ENCODE measurements at regions not wholly inside any gene's neighbourhood (a gene's known extent, or its start where the extent isn't known, plus 50 kb on each side); places are given as distances from the start of the nearest gene placed in this dataset.

GRCh38 chr18:73918816-73919215, 228.8 kb downstream of the FBXO15 start:
- no peak overlapping the region for H3K4me3 ChIP-seq (ENCODE audit: insufficient read depth, low read depth, low read length)
- DNase-seq: no peak
- no peaks in the 10 kb centered on the region for H3K36me3 ChIP-seq (replicated peaks; ENCODE audit: control insufficient read depth, insufficient read depth, low read length)
- H3K27me3 ChIP-seq (ENCODE audit: control insufficient read depth, insufficient read depth, low read length): no peaks in the 10 kb centered on the region

DNA sequence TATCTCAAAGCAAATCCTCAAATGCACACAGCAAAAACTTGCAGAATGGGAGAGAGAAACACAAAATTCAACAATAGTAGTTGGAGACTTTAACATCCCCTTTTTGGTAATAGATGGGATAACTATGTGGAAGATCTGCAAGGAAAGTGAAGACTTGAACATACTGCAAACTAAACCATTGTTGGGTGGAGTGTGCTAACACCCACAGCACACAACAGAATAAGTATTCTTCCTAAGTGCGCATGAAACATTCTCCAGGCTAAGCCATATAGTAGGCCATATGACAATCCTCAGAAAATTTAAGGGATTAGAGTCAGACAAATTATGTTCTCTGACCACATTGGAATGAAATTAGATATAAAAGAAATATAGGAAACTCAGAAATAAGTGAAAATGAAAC, 230.6 kb downstream of the FBXO15 start:
- no peaks in the 10 kb centered on the region for H3K27me3 ChIP-seq (ENCODE audit: control insufficient read depth, insufficient read depth, low read length)
- no peak for DNase-seq
- no peaks in the 10 kb centered on the region for H3K36me3 ChIP-seq (replicated peaks; ENCODE audit: control insufficient read depth, insufficient read depth, low read length)
- no peak overlapping the region for H3K4me3 ChIP-seq (ENCODE audit: insufficient read depth, low read depth, low read length)

GRCh38 chr18:73913505-73913904, 234.1 kb downstream of the FBXO15 start:
- no peaks in the 10 kb centered on the region for H3K27me3 ChIP-seq (ENCODE audit: control insufficient read depth, insufficient read depth, low read length)
- no peak overlapping the region for H3K4me3 ChIP-seq (ENCODE audit: insufficient read depth, low read depth, low read length)

GRCh38 chr18:73908323-73908722, 239.3 kb downstream of the FBXO15 start:
- no peaks in the 10 kb centered on the region for H3K36me3 ChIP-seq (replicated peaks; ENCODE audit: control insufficient read depth, insufficient read depth, low read length)
- DNase-seq: peak; percentile 41
- H3K4me3 ChIP-seq (ENCODE audit: insufficient read depth, low read depth, low read length): no peak overlapping the region
- H3K27me3 ChIP-seq (ENCODE audit: control insufficient read depth, insufficient read depth, low read length): no peaks in the 10 kb centered on the region

More at GRCh38 chr18:73913505-73913904, 234.1 kb downstream of the FBXO15 start:
- H3K36me3 ChIP-seq (replicated peaks; ENCODE audit: control insufficient read depth, insufficient read depth, low read length): no peaks in the 10 kb centered on the region
- DNase-seq: no peak

DNA sequence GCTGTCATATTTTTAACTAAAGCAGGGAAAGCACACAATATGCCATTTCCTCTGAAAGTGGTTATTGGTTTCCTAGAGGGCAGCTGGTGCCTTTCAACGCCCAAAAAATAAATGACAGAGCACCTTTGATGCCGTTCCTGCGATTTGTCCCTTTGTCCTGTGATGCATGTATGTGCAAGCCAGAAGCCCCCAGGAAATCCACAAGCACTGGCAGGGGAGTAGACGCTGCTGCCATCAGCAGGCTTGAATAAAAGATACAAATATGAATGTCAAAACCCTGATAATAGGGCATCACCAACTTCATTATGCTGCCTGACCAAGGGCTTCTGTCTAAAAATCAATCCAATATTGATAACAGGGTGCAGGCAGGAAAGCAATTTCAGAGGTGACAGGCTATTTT, 246.1 kb downstream of the FBXO15 start:
- no peak overlapping the region for H3K4me3 ChIP-seq (ENCODE audit: insufficient read depth, low read depth, low read length)
- no peaks in the 10 kb centered on the region for H3K36me3 ChIP-seq (replicated peaks; ENCODE audit: control insufficient read depth, insufficient read depth, low read length)
- DNase-seq: no peak
- H3K27me3 ChIP-seq (ENCODE audit: control insufficient read depth, insufficient read depth, low read length): peaks cover 2% of the 10 kb centered on the region

DNA sequence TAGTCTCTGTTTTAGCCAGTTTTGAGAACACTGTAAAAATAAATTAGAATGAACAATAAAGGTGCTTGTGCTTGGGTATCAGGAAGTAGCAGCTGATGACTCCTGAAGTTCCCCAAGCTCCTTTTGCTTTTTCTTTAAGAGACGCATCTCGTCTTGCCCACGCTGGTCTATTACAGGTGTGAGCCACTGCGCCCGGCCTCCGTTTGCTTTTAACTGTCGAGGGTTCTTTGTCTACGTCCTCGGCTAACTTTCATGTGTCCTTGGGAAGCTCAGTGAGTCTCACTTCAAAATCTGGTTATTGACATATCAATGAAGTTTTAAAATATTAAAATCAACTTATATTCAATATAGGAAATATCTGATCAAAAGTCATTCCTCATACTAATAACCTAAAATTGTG, 246.5 kb downstream of the FBXO15 start:
- Histone ChIP-seq H3K36me3 (replicated peaks; ENCODE audit: control insufficient read depth, insufficient read depth, low read length) (no peaks in the 10 kb centered on the region), H3K27me3 (ENCODE audit: control insufficient read depth, insufficient read depth, low read length) (peaks cover 2% of the 10 kb centered on the region), H3K4me3 (ENCODE audit: insufficient read depth, low read depth, low read length) (no peak overlapping the region)
- DNase-seq: no peak

- Histone ChIP-seq H3K36me3 (replicated peaks; ENCODE audit: control insufficient read depth, insufficient read depth, low read length) (no peaks in the 10 kb centered on the region), H3K27me3 (ENCODE audit: control insufficient read depth, insufficient read depth, low read length) (peaks cover 2% of the 10 kb centered on the region), H3K4me3 (ENCODE audit: insufficient read depth, low read depth, low read length) (no peak overlapping the region)
- no peak for DNase-seq
These were observed 247.4 kb downstream of the FBXO15 start for GRCh38 chr18:73900106-73900835.

GRCh38 chr18:73897517-73897916, 250.1 kb downstream of the FBXO15 start:
- H3K36me3 ChIP-seq (replicated peaks; ENCODE audit: control insufficient read depth, insufficient read depth, low read length): no peaks in the 10 kb centered on the region
- no peak for DNase-seq
- peaks cover 2% of the 10 kb centered on the region for H3K27me3 ChIP-seq (ENCODE audit: control insufficient read depth, insufficient read depth, low read length)
- no peak overlapping the region for H3K4me3 ChIP-seq (ENCODE audit: insufficient read depth, low read depth, low read length)

- Histone ChIP-seq H3K27me3 (ENCODE audit: control insufficient read depth, insufficient read depth, low read length) (peaks cover 2% of the 10 kb centered on the region), H3K36me3 (replicated peaks; ENCODE audit: control insufficient read depth, insufficient read depth, low read length) (no peaks in the 10 kb centered on the region), H3K4me3 (ENCODE audit: insufficient read depth, low read depth, low read length) (no peak overlapping the region)
- no peak for DNase-seq
These were observed 250.9 kb downstream of the FBXO15 start for GRCh38 chr18:73896685-73897084.

GRCh38 chr18:73895701-73896100, 251.9 kb downstream of the FBXO15 start:
- Histone ChIP-seq H3K4me3 (ENCODE audit: insufficient read depth, low read depth, low read length) (no peak overlapping the region), H3K27me3 (ENCODE audit: control insufficient read depth, insufficient read depth, low read length) (peaks cover 2% of the 10 kb centered on the region), H3K36me3 (replicated peaks; ENCODE audit: control insufficient read depth, insufficient read depth, low read length) (no peaks in the 10 kb centered on the region)
- DNase-seq: peak; percentile 33

DNA sequence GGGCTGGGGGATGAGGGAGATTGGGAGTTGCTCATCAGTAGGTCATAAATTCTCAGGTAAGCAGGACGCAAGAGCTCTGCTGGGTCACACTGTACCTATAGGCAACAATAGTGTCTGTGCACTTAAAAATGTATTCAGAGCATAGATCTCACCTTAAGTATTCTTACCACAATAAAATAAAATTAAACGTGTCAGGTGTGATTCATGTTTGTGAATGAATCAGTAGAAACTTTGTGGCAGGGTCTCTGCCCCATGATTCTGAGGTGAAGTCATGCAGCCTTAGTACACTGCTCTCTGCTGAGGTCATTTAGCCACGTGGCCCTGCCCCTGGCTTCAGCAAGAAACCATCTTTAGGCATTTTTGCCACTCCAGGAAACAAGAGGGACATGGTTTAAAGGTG, 253.8 kb downstream of the FBXO15 start:
- H3K4me3 ChIP-seq (ENCODE audit: insufficient read depth, low read depth, low read length): no peak overlapping the region
- no peak for DNase-seq
- H3K27me3 ChIP-seq (ENCODE audit: control insufficient read depth, insufficient read depth, low read length): peaks cover 2% of the 10 kb centered on the region
- H3K36me3 ChIP-seq (replicated peaks; ENCODE audit: control insufficient read depth, insufficient read depth, low read length): no peaks in the 10 kb centered on the region

GRCh38 chr18:73891572-73892421, 255.8 kb downstream of the FBXO15 start:
- peak; percentile 60 for DNase-seq
- Histone ChIP-seq H3K27me3 (ENCODE audit: control insufficient read depth, insufficient read depth, low read length) (no peaks in the 10 kb centered on the region; the same call in 1 of the 2 replicates), H3K36me3 (replicated peaks; ENCODE audit: control insufficient read depth, insufficient read depth, low read length) (no peaks in the 10 kb centered on the region), H3K4me3 (ENCODE audit: insufficient read depth, low read depth, low read length) (no peak overlapping the region)

- Histone ChIP-seq H3K27me3 (ENCODE audit: control insufficient read depth, insufficient read depth, low read length) (no peaks in the 10 kb centered on the region), H3K36me3 (replicated peaks; ENCODE audit: control insufficient read depth, insufficient read depth, low read length) (no peaks in the 10 kb centered on the region), H3K4me3 (ENCODE audit: insufficient read depth, low read depth, low read length) (no peak overlapping the region)
- no peak for DNase-seq
These were observed 259.1 kb downstream of the FBXO15 start for GRCh38 chr18:73888565-73888964.

DNA sequence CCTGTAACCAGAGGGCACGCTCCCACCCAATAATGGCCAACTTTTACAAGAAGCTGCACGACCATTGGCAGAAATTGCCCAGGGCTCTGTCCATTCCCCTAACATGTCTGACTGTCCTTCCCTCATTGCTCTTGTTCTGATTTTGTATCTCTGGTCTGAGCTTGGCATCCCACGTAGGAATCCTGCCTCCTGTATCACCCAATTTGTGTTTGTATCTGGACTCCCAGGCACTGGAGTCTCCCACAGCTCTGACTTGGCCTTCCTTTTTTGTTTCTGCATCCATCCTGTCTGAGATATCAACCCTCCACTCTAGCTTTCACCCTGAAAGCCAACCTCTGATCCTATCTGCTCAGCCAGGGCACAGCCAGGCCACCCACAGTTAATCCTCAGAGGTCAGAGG, 259.8 kb downstream of the FBXO15 start:
- no peaks in the 10 kb centered on the region for H3K27me3 ChIP-seq (ENCODE audit: control insufficient read depth, insufficient read depth, low read length)

GRCh38 chr18:73884868-73885267, 262.8 kb downstream of the FBXO15 start:
- Histone ChIP-seq H3K27me3 (ENCODE audit: control insufficient read depth, insufficient read depth, low read length) (no peaks in the 10 kb centered on the region), H3K36me3 (replicated peaks; ENCODE audit: control insufficient read depth, insufficient read depth, low read length) (no peaks in the 10 kb centered on the region), H3K4me3 (ENCODE audit: insufficient read depth, low read depth, low read length) (no peak overlapping the region)
- no peak for DNase-seq

More for the DNA sequence above, 259.8 kb downstream of the FBXO15 start:
- H3K4me3 ChIP-seq (ENCODE audit: insufficient read depth, low read depth, low read length): no peak overlapping the region
- H3K36me3 ChIP-seq (replicated peaks; ENCODE audit: control insufficient read depth, insufficient read depth, low read length): no peaks in the 10 kb centered on the region
- no peak for DNase-seq
